ENCODE measurements at regions not wholly inside any gene's neighbourhood (a gene's known extent, or its start where the extent isn't known, plus 50 kb on each side); places are given as distances from the start of the nearest gene placed in this dataset.
"Not testable (repeated sequence)": the region's sequence is repeated elsewhere in the genome, so short reads cannot be mapped to it uniquely, and the experiment has no call there.

DNA sequence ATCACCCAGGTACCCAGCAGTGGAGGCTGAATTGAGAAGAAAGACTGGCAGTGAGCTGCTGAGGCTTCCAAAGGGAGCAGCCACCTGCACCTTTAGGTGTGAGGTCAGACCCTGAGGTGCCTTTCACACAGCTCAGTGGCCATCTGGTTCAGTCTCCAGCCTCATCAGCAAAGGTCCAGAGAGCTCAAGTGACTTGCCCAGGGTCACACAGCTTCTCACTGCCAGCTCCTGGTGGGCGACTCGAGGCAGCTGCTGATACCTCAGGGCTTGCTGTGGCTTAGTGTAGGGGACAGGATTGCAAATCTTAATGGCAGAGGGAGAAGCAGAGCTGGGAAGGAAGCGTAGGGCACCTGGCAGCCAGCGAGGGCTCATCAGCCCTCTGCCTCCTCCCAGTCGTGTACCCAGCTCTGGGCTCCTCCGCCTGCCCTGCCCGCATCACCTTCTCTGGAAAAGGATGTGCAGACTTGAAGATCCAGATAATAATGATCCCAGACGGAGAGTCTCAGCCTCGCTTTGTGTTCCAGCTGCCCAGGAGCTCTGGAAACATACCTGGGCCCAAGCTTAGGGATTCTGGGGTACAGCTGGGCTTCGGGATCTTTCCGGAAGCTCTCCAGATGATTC is 165.3 kb upstream of the GSE1 start:
- DNase-seq: no peak

GRCh38 chr16:85448557-85449190 is 164.4 kb upstream of the GSE1 start:
- DNase-seq: no peak

- DNase-seq: no peak
These were observed 163.8 kb upstream of the GSE1 start for GRCh38 chr16:85449191-85449884.

GRCh38 chr16:85449885-85450245 is 163.3 kb upstream of the GSE1 start:
- no peak for DNase-seq

DNA sequence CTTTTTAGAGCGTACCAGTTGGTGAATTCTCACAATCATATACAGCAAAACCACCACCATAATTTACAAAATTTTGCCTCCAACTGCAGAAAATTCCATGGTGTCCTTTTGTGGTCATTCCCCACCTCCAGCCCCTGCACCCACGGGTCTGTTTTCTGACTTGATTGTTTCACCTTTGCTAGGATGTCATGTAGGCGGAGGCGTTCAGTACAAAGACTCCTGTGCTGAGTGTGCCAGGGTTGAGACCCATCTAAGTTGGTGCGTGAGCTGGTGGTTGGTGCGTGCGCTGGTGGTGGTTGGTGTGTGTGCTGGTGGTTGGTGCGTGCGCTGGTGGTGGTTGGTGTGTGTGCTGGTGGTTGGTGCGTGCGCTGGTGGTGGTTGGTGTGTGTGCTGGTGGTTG is 162.0 kb upstream of the GSE1 start:
- not testable (repeated sequence) for DNase-seq

DNA sequence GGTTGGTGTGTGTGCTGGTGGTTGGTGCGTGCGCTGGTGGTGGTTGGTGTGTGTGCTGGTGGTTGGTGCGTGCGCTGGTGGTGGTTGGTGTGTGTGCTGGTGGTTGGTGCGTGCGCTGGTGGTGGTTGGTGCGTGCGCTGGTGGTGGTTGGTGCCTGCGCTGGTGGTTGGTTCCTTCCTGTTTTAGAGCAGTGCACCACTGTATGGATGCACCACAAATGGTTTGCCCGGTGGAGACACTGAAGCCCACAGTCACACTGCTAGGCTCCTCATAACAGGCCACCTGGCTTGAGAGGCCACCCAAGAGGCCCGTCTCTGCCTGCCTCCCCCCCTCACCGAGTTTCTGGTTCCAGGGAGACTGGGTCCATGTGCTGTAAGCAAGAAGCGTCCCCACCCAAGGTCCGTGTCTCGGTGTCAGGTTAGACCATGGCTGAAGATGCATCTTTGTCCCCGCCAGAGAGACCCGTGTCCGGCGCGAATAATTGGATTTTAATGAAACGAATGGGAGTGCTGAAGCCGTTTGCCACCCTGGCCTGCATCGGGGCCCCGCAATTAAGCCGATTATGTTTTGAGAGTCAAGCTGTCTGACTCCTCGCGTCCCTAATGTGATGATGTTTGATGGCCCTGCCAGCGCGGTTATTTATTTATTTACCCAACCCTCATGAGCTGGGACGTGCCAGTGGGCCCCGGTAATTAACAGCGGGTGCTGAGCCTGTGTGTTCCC is 161.3 kb upstream of the GSE1 start:
- no peak for DNase-seq

- DNase-seq: no peak
These were observed 160.5 kb upstream of the GSE1 start for GRCh38 chr16:85452364-85453193.

- no peak for DNase-seq
These were observed 159.9 kb upstream of the GSE1 start for GRCh38 chr16:85453194-85453678.

DNA sequence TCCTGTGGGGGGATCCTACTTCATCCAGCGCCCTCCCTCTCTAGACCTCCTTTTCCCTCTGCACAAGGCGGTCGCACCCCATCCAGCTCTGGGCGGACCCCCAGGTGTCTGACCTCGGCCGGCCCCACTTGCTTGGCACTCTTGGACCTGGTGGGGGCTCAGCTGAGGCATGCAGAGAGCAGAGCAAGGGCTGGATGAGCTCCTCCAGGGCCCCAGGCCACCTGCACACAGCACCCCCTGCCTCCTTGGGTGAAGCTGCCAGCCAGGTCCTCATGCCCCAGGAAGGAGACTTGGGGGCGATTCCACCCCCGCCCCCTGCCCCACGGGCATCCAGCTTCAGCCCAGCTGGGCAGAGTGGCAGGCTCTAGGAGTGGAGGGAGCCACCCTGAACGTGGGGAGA is 159.4 kb upstream of the GSE1 start:
- no peak for DNase-seq

DNA sequence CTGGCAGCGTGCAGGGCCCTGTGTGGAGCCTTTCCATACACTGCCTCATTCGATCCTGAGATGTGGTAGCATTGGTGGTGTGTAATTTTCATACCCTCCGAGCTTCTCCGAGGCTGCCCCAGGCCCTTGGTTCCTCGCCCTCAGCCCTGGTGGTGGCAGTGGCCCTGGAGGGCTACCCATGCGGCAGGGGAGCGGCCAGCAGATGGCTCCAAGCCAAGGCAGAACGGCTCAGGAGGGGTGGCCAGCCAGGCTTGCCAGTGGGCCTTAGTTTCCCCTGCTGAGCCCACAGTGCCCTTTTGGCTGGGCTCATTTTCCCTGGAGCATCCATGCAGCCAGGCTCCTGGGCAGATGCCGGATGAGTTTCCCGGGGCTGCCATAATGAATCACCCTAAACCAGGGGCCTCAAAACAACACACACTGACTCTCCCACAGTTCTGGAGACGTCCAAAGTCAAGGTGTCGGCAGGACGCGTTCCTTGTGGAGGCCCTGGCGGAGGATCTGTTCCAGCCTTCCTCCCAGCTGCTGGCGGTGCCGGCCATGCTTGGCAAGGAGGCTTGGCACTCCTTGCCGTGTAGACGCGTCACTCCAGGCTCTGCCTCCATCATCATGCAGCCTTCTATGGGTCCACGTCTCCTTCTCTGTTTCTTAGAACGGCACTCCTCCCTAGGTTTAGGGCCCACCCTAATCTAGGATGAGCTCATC is 158.8 kb upstream of the GSE1 start:
- DNase-seq: no peak

GRCh38 chr16:85455534-85455933 is 157.6 kb upstream of the GSE1 start:
- DNase-seq: no peak

- no peak for DNase-seq
These were observed 155.8 kb upstream of the GSE1 start for GRCh38 chr16:85457366-85457765.

DNA sequence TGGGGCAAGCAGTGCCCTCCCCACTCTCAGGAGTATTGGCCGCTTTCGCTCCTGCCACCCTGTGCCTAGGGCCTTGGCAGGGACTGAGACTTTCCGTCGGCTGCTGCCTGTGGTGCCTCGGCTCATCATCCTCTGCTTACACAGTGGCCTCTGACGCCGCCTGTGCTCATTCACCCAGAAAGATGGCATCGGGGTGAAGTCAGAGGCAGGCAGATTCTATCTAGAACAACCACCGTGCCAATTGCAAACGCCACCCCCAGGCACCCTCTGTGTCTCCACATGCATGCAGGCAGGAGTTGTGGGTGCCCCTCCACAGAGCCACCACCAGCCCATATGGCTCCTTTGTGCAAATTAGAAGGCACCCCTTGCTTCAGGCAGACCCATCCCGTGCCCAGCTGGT is 154.2 kb upstream of the GSE1 start:
- no peak for DNase-seq

DNA sequence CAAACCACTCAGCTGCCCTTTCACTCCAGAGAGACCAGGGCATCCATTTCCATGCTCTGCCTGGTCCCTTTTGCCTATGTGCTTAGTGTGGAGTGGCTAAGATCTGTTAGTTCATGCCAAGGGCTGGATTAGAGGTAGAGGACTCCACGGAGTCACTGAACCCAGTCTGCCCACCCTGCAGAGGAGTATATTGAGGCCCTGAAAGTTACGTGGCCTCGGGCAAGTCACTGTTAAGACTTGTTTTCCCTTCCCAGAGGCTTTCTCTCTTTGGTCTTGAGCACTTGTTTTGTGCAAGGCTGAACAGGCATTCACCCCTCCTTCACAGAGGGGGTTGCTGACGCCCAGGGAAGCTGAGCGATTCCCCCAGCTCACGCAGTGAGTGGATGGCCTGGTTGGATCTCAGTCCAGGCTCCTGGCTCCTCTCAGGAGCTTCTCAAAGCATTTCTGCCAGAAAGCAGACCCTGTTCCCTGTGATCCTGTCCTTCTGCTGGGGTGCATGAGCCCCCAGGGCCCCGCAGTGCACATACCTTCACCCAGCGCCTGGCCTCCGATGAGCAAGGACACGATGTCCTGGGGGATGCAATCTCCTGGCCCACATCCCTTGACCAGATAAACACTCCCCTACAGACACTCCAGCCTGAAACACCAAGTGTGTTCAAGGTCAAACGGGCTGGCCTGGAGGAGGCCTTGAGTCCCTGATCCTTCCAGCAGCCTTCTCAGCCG is 153.4 kb upstream of the GSE1 start:
- no peak for DNase-seq

GRCh38 chr16:85460252-85461021 is 152.7 kb upstream of the GSE1 start:
- no peak for DNase-seq

- no peak for DNase-seq
These were observed 151.9 kb upstream of the GSE1 start for GRCh38 chr16:85461022-85461813.

DNA sequence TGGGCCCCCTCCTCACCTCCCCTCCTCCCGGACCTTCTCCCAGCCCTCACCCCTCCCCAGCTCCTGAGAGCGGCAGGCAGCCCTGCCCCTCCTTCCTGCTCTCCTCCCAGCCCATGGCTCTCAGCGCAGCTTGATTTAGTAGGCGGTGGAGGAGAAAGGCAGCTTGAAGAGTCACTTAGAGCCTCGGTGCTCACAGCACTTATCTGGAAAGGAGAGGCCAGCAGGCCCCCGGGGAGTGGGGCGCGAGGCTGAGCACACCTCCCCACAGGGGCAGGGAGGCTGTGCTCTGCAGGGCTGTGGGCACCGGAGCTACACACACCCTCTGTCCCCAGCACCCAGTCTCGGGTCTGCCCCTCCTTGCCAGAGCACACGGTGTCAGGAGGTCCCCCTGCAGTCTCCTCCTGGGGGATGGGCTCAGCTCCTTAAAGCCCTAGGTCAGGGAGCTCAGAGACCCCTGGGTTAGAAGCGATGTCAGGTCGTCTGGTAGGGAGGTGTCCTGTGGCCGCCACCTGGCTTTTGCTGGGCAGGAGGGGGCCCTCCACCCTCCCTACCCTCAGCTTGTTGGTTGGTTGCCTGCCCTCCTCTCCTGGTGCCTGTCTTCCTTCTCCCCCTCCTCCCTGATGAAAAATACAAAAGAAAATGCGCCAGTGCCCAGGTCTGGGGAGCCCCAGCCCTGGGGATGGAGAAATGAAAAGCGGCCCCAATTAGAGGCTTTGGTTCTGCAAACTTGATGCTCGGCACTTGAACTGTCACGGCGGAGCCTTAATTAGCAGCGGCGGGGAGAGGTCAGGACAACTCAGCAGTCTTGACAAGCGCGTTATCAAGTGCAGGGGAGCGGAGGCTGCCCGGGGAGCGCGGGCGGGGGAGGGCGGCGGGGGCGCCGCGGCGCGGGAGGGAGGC is 151.1 kb upstream of the GSE1 start:
- no peak for DNase-seq

All from activated gamma-delta T cell (primary cell).